HCT116 (cell line): ENCODE measurements at regions not wholly inside any gene's neighbourhood (a gene's known extent, or its start where the extent isn't known, plus 50 kb on each side); places are given as distances from the start of the nearest gene placed in this dataset.

ENCODE experiments used
- ATAC-seq: fragments of 200-7000 bp; cut with Tn5 transposase; 2 replicates; pipeline ENCODE4 v1.9.1; 2020; ENCODE audit warnings: mild to moderate bottlenecking, moderate library complexity
- BruUV-seq: library from RNA; stranded (reverse); fragments of 400-500 nt; replicated peaks from 2 replicates; lab custom pipeline; 2021; lab: Mats Ljungman, UMichigan
- CTCF ChIA-PET: fragments of 300-600 bp; sonication (Branson Sonifier 250); formaldehyde crosslinking; loops from one replicate; lab custom pipeline; 2021; ENCODE audit warnings: antibody characterized with exemption; lab: Charles Lee
- POLR2A ChIA-PET: fragments of 300-600, 350-600 bp; sonication (Branson Sonifier 250); formaldehyde crosslinking; loops from one replicate; lab custom pipeline; 2021; ENCODE audit warnings: antibody characterized with exemption; lab: Charles Lee
- RAD21 ChIA-PET, 2 experiments: fragments of 300-600 bp; sonication (Branson Sonifier 250); formaldehyde crosslinking; loops; one replicate each; lab custom pipeline; 2023; ENCODE audit warnings: low total read pairs in 2 of 2; ENCODE audit not compliant: uncharacterized antibody in 2 of 2, unreplicated experiment in 2 of 2, low non-redundant PET in 1 of 2; lab: Charles Lee
- DNase-seq: peaks from one replicate; pipeline ENCODE4 v3.0.0-alpha.2; 2010; ENCODE audit warnings: low read depth, low spot score
- H2AFZ ChIP-seq: fragments of 200-600 bp; shearing (Covaris generic), sonication (generic); 2 replicates; pipeline ENCODE4 v1.6.1; 2017; ENCODE audit warnings: low read depth, mixed run types, mixed read lengths, antibody characterized with exemption, low read length; ENCODE audit not compliant: poor library complexity, severe bottlenecking
- H3K27ac ChIP-seq: 2 replicates; pipeline ENCODE4 v1.5.1; 2012; ENCODE audit warnings: low read depth, low read length
- H3K27me3 ChIP-seq: fragments of 200-600 bp; sonication (generic); 2 replicates; pipeline ENCODE4 v1.6.1; 2016; ENCODE audit warnings: mixed run types, low read length, mixed read lengths; ENCODE audit not compliant: insufficient read depth
- H3K36me3 ChIP-seq, 2 experiments: fragments of 200-500 bp in 1 of 2; fragments of 200-600 bp in 1 of 2; sonication (Bioruptor generic) in 1 of 2; sonication (generic) in 1 of 2; 2 replicates each; pipeline versions ENCODE4 v1.5.1 to v1.6.1; 2014 to 2016; ENCODE audit warnings: low read length in 2 of 2, inconsistent platforms in 1 of 2, mixed read lengths in 1 of 2, mixed run types in 1 of 2; ENCODE audit not compliant: insufficient read depth in 2 of 2, control insufficient read depth in 1 of 2
- H3K4me1 ChIP-seq, 2 experiments: fragments of 200-600 bp in 1 of 2; sonication (generic) in 1 of 2; 2 replicates each; pipeline versions ENCODE4 v1.5.1 to v1.6.1; 2012 to 2017; ENCODE audit warnings: low read length in 2 of 2, inconsistent platforms in 1 of 2, mild to moderate bottlenecking in 1 of 2, mixed read lengths in 1 of 2, mixed run types in 1 of 2, moderate library complexity in 1 of 2; ENCODE audit not compliant: insufficient read depth in 2 of 2, control insufficient read depth in 1 of 2
- H3K4me2 ChIP-seq: fragments of 200-600 bp; sonication (generic); 2 replicates; pipeline ENCODE4 v1.6.1; 2017; ENCODE audit warnings: mixed run types, low read length, mixed read lengths
- H3K4me3 ChIP-seq, 2 experiments: fragments of 200-600 bp in 1 of 2; sonication (generic) in 1 of 2; replicated peaks in 1 of 2; 2 replicates each; pipeline ENCODE4 v1.5.1; 2011 to 2016; ENCODE audit warnings: low read length in 2 of 2, control low read depth in 1 of 2, low read depth in 1 of 2, mild to moderate bottlenecking in 1 of 2, mixed read lengths in 1 of 2, mixed run types in 1 of 2
- H3K79me2 ChIP-seq: fragments of 200-600 bp; sonication (generic); 2 replicates; pipeline ENCODE4 v1.6.1; 2017; ENCODE audit warnings: mild to moderate bottlenecking, mixed run types, low read length, moderate library complexity, mixed read lengths; ENCODE audit not compliant: insufficient read depth
- H3K9ac ChIP-seq: fragments of 200-600 bp; sonication (generic); 2 replicates; pipeline ENCODE4 v1.6.1; 2016; ENCODE audit warnings: low read length, mixed read lengths
- H3K9me2 ChIP-seq: fragments of 200-600 bp; sonication (generic), shearing (Covaris generic); 2 replicates; pipeline ENCODE4 v1.6.1; 2017; ENCODE audit warnings: mixed run types, mild to moderate bottlenecking, moderate library complexity; ENCODE audit not compliant: insufficient read depth
- H3K9me3 ChIP-seq, 2 experiments: fragments of 200-500 bp in 1 of 2; fragments of 200-600 bp in 1 of 2; sonication (Bioruptor generic) in 1 of 2; sonication (generic) in 1 of 2; 2 replicates each; pipeline ENCODE4 v1.6.1; 2014 to 2017; ENCODE audit warnings: low read length in 2 of 2, mixed read lengths in 2 of 2, inconsistent platforms in 1 of 2, low read depth in 1 of 2, mild to moderate bottlenecking in 1 of 2, mixed run types in 1 of 2, moderate library complexity in 1 of 2; ENCODE audit not compliant: control insufficient read depth in 1 of 2, insufficient read depth in 1 of 2
- H4K20me1 ChIP-seq: fragments of 200-600 bp; sonication (generic), shearing (Covaris generic); 2 replicates; pipeline ENCODE4 v1.6.1; 2017; ENCODE audit warnings: mixed run types, mild to moderate bottlenecking, moderate library complexity; ENCODE audit not compliant: insufficient read depth
- CTCF ChIP-seq, 3 experiments: fragments of 200-600 bp in 1 of 3; sonication (generic) in 1 of 3; IDR thresholded peaks in 2 of 3; conservative IDR thresholded peaks in 1 of 3; 2 replicates each; pipeline ENCODE4 v1.5.1; 2012 to 2017; ENCODE audit warnings: low read depth in 2 of 3, low read length in 2 of 3, antibody characterized with exemption in 1 of 3, borderline replicate concordance in 1 of 3, control low read depth in 1 of 3, mild to moderate bottlenecking in 1 of 3, mixed read lengths in 1 of 3, mixed run types in 1 of 3, moderate library complexity in 1 of 3; ENCODE audit not compliant: insufficient read depth in 1 of 3
- ELF1 ChIP-seq: IDR thresholded peaks from 2 replicates; pipeline ENCODE4 v1.6.1; 2012; ENCODE audit warnings: low read depth, borderline replicate concordance
- EZH2 ChIP-seq: fragments of 200-600 bp; sonication (generic); IDR thresholded peaks from 2 replicates; pipeline ENCODE4 v1.6.1; 2017; ENCODE audit warnings: antibody characterized with exemption, mixed run types
- REST ChIP-seq: IDR thresholded peaks from 2 replicates; pipeline ENCODE4 v1.6.1; 2012; ENCODE audit warnings: low read depth
- YY1 ChIP-seq: IDR thresholded peaks from 2 replicates; pipeline ENCODE4 v1.6.1; 2011; ENCODE audit warnings: low read length, low read depth, moderate library complexity, mild to moderate bottlenecking; ENCODE audit not compliant: insufficient replicate concordance; ENCODE audit errors: extremely low read depth
- ZNF274 ChIP-seq: fragments of 200-500 bp; sonication (Bioruptor generic); IDR thresholded peaks from 2 replicates; pipeline ENCODE4 v1.6.1; 2014; ENCODE audit warnings: mild to moderate bottlenecking, low read depth, low read length, inconsistent platforms
- intact Hi-C: fragments of 100-400 bp; cut with micrococcal nuclease; formaldehyde crosslinking; loops from 2 replicates; pipeline ENCODE4 v1.10.0; 2022

- POLR2A ChIA-PET = interaction anchor here (1.0 kb wide), 1 partner anchor 15 kb away, joined by 4 read pairs; no protein-coding TSS in a partner anchor
- CTCF ChIA-PET = interaction anchor here (1.1 kb wide), 1 partner anchor 9 kb away, joined by 3 read pairs; no protein-coding TSS in a partner anchor
- no peak overlapping the region for H3K9ac ChIP-seq
- no peak overlapping the region for H2AFZ ChIP-seq
- BruUV-seq = no TSS peak
- no peak overlapping the region for H3K4me2 ChIP-seq
- no peak overlapping the region for H3K27ac ChIP-seq
- DNase-seq = no peak
- peaks cover 0 to 17% of the 10 kb centered on the region in 2 experiments; a peak in 2 of 4 replicates for H3K4me1 ChIP-seq
- no peaks in the 10 kb centered on the region for H3K36me3 ChIP-seq
- H4K20me1 ChIP-seq = no peaks in the 10 kb centered on the region
- H3K79me2 ChIP-seq = no peaks in the 10 kb centered on the region
- H3K9me2 ChIP-seq = no peaks in the 10 kb centered on the region
- no peaks in the 10 kb centered on the region for H3K9me3 ChIP-seq
- intact Hi-C loops = no loop called here
- no peaks in the 10 kb centered on the region for H3K27me3 ChIP-seq
- no peak overlapping the region for H3K4me3 ChIP-seq
- RAD21 ChIA-PET = no interaction called here
- ATAC-seq = no peak
- TF ChIP-seq CTCF (IDR thresholded peaks at IDR 0.05 in 2 of 3, conservative IDR thresholded peaks at IDR 0.05 in 1 of 3; ENCODE audit: borderline replicate concordance in 1 of 3, insufficient read depth in 1 of 3, low read depth in 2 of 3, low read length in 2 of 3) = no peak
- TF ChIP-seq EZH2 = no peak
- TF ChIP-seq ZNF274 = no peak
- no peak for TF ChIP-seq REST
- TF ChIP-seq ELF1 = no peak
- no peak for TF ChIP-seq YY1
Observed at GRCh38 chr5:115435065-115435777, 109.4 kb downstream of the FEM1C start.
